ENCODE measurements at regions not wholly inside any gene's neighbourhood (a gene's known extent, or its start where the extent isn't known, plus 50 kb on each side); places are given as distances from the start of the nearest gene placed in this dataset.

DNA sequence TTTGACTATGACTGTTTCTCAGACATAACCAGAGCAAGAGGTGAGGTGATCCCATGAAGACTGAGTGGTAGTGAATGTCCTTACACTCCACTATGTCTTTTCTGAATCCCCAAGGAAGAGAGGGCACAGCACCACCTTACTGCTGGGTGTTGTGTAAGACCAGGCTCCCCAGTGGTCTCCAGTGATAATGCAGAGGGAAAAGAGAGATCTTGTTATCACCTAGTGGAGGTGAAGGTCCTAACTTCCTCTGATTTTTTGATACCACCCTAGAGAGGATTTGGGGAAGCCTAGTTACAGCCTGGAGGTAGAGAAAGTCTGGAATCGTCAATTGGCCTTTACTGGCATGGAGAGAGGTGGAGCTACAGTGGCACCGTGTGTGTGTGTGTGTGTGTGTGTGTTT lies 288.0 kb upstream of the BCHE start:
- DNase-seq (ENCODE audit: low read depth, low spot score) (no peak), FAIRE-seq (no peak)
- H3K27me3 ChIP-seq (ENCODE audit: control insufficient read depth, extremely low read depth, insufficient read depth, low read length): no peaks in the 10 kb centered on the region
- H3K4me2 ChIP-seq (ENCODE audit: control insufficient read depth, extremely low read depth, insufficient read depth, low read depth, low read length): no peak overlapping the region
- H3K27ac ChIP-seq (ENCODE audit: control insufficient read depth, insufficient read depth, low read length): no peak overlapping the region
- H3K4me1 ChIP-seq (ENCODE audit: control insufficient read depth, extremely low read depth, insufficient read depth, low read length): peaks cover 14% of the 10 kb centered on the region
- H3K4me3 ChIP-seq (ENCODE audit: control insufficient read depth in 2 of 3, extremely low read depth in 1 of 3, insufficient read depth in 2 of 3, low read depth in 1 of 3, low read length in 3 of 3): no peak overlapping the region
- H3K9ac ChIP-seq (ENCODE audit: control insufficient read depth, extremely low read depth, insufficient read depth, low read length): no peak overlapping the region
- H3K9me1 ChIP-seq (ENCODE audit: control insufficient read depth, extremely low read depth, insufficient read depth, low read length): no peaks in the 10 kb centered on the region
- TF ChIP-seq, protein P1, sequence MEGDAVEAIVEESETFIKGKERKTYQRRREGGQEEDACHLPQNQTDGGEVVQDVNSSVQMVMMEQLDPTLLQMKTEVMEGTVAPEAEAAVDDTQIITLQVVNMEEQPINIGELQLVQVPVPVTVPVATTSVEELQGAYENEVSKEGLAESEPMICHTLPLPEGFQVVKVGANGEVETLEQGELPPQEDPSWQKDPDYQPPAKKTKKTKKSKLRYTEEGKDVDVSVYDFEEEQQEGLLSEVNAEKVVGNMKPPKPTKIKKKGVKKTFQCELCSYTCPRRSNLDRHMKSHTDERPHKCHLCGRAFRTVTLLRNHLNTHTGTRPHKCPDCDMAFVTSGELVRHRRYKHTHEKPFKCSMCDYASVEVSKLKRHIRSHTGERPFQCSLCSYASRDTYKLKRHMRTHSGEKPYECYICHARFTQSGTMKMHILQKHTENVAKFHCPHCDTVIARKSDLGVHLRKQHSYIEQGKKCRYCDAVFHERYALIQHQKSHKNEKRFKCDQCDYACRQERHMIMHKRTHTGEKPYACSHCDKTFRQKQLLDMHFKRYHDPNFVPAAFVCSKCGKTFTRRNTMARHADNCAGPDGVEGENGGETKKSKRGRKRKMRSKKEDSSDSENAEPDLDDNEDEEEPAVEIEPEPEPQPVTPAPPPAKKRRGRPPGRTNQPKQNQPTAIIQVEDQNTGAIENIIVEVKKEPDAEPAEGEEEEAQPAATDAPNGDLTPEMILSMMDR (optimal IDR thresholded peaks at IDR 0.05 in 1 of 3, IDR thresholded peaks at IDR 0.05 in 1 of 3, conservative IDR thresholded peaks at IDR 0.05 in 1 of 3; ENCODE audit: extremely low read depth in 1 of 3, insufficient read depth in 2 of 3, low read length in 3 of 3): no peak
- TF ChIP-seq EZH2 (IDR thresholded peaks at IDR 0.05; ENCODE audit: low read length): no peak
- dilution Hi-C loops (cut with MboI; ENCODE audit: extremely low pct_ligation_motif_present, low sequenced_read_pairs): no loop called here
- H3K9me3 ChIP-seq (ENCODE audit: control insufficient read depth, low read depth, low read length): no peaks in the 10 kb centered on the region
- H3K79me2 ChIP-seq (ENCODE audit: control insufficient read depth, insufficient read depth, low read length): no peaks in the 10 kb centered on the region
- H4K20me1 ChIP-seq (ENCODE audit: control insufficient read depth, extremely low read depth, insufficient read depth, low read length): no peaks in the 10 kb centered on the region
- H2AFZ ChIP-seq (ENCODE audit: control insufficient read depth, low read length): no peak overlapping the region
- no peaks in the 10 kb centered on the region for H3K36me3 ChIP-seq (ENCODE audit: control insufficient read depth in 2 of 2, extremely low read depth in 1 of 2, insufficient read depth in 2 of 2, low read length in 2 of 2)

DNA sequence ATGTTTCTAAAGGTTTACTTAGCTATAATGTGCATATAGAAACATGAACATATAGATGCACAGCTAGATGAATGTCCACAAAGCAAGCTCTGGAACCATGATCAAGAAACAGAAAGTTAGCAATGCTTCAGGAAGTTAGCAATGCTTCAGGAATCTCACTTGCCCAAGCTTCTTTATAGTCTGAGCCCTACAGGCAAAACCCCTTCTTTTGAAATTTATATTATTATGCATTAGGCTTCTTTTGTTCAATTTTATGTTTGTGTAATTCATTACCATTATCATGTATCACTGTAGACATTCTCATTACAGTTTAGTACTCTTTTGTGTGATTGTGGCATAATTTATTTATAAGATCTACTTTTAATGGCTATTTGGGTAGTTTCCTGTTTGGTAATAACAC lies 286.4 kb upstream of the BCHE start:
- H3K9ac ChIP-seq (ENCODE audit: control insufficient read depth, extremely low read depth, insufficient read depth, low read length): no peak overlapping the region
- FAIRE-seq (peak; percentile 81), DNase-seq (ENCODE audit: low read depth, low spot score) (no peak)
- no peaks in the 10 kb centered on the region for H4K20me1 ChIP-seq (ENCODE audit: control insufficient read depth, extremely low read depth, insufficient read depth, low read length)
- H2AFZ ChIP-seq (ENCODE audit: control insufficient read depth, low read length): no peak overlapping the region
- H3K4me2 ChIP-seq (ENCODE audit: control insufficient read depth, extremely low read depth, insufficient read depth, low read depth, low read length): peak overlapping the region; percentile 46
- H3K27me3 ChIP-seq (ENCODE audit: control insufficient read depth, extremely low read depth, insufficient read depth, low read length): no peaks in the 10 kb centered on the region
- dilution Hi-C loops (cut with MboI; ENCODE audit: extremely low pct_ligation_motif_present, low sequenced_read_pairs): no loop called here
- H3K4me1 ChIP-seq (ENCODE audit: control insufficient read depth, extremely low read depth, insufficient read depth, low read length): peaks cover 14% of the 10 kb centered on the region
- no peaks in the 10 kb centered on the region for H3K9me3 ChIP-seq (ENCODE audit: control insufficient read depth, low read depth, low read length)
- TF ChIP-seq, protein P1 (optimal IDR thresholded peaks at IDR 0.05 in 1 of 3, IDR thresholded peaks at IDR 0.05 in 1 of 3, conservative IDR thresholded peaks at IDR 0.05 in 1 of 3; ENCODE audit: extremely low read depth in 1 of 3, insufficient read depth in 2 of 3, low read length in 3 of 3): no peak
- TF ChIP-seq EZH2 (IDR thresholded peaks at IDR 0.05; ENCODE audit: low read length): no peak
- no peaks in the 10 kb centered on the region for H3K36me3 ChIP-seq (ENCODE audit: control insufficient read depth in 2 of 2, extremely low read depth in 1 of 2, insufficient read depth in 2 of 2, low read length in 2 of 2)
- H3K79me2 ChIP-seq (ENCODE audit: control insufficient read depth, insufficient read depth, low read length): no peaks in the 10 kb centered on the region
- no peaks in the 10 kb centered on the region for H3K9me1 ChIP-seq (ENCODE audit: control insufficient read depth, extremely low read depth, insufficient read depth, low read length)
- H3K27ac ChIP-seq (ENCODE audit: control insufficient read depth, insufficient read depth, low read length): no peak overlapping the region
- no peak overlapping the region for H3K4me3 ChIP-seq (ENCODE audit: control insufficient read depth in 2 of 3, extremely low read depth in 1 of 3, insufficient read depth in 2 of 3, low read depth in 1 of 3, low read length in 3 of 3)

All from keratinocyte (primary cell).